Fibroblast of lung (primary cell): ENCODE measurements at regions not wholly inside any gene's neighbourhood (a gene's known extent, or its start where the extent isn't known, plus 50 kb on each side); places are given as distances from the start of the nearest gene placed in this dataset.

ENCODE experiments used
- DNase-seq, 2 donors: peaks; one replicate each; pipeline versions ENCODE4 v3.0.0 to v3.0.0-alpha.2; 2010; ENCODE audit warnings: low read depth in 2 of 2
- H2AFZ ChIP-seq: 2 replicates; pipeline ENCODE4 v1.5.1; 2012; ENCODE audit warnings: low read length, control low read depth, inconsistent platforms
- H3K27ac ChIP-seq: 2 replicates; pipeline ENCODE4 v1.5.1; 2011; ENCODE audit warnings: low read length, control low read depth; ENCODE audit not compliant: insufficient read depth
- H3K27me3 ChIP-seq: 2 replicates; pipeline ENCODE4 v1.5.1; 2011; ENCODE audit warnings: mild to moderate bottlenecking, low read length; ENCODE audit not compliant: control insufficient read depth, insufficient read depth
- H3K36me3 ChIP-seq: 2 replicates; pipeline ENCODE4 v1.5.1; 2011; ENCODE audit warnings: low read length; ENCODE audit not compliant: control insufficient read depth, insufficient read depth
- H3K4me1 ChIP-seq: 2 replicates; pipeline ENCODE4 v1.5.1; 2011; ENCODE audit warnings: low read length; ENCODE audit not compliant: control insufficient read depth, insufficient read depth; ENCODE audit errors: extremely low read depth
- H3K4me2 ChIP-seq: 2 replicates; pipeline ENCODE4 v1.5.1; 2011; ENCODE audit warnings: low read length, control low read depth; ENCODE audit not compliant: insufficient read depth; ENCODE audit errors: extremely low read depth
- H3K4me3 ChIP-seq, 4 experiments: fragments of 200-600 bp in 1 of 4; sonication (generic) in 1 of 4; replicated peaks in 1 of 4; 2 replicates each; pipeline ENCODE4 v1.5.1; 2011 to 2016; ENCODE audit warnings: low read length in 4 of 4, low read depth in 3 of 4, mild to moderate bottlenecking in 3 of 4, control low read depth in 2 of 4, inconsistent platforms in 1 of 4, mixed read lengths in 1 of 4; ENCODE audit not compliant: insufficient read depth in 1 of 4; ENCODE audit errors: control extremely low read depth in 1 of 4
- H3K79me2 ChIP-seq: 2 replicates; pipeline ENCODE4 v1.5.1; 2012; ENCODE audit warnings: mild to moderate bottlenecking, low read length, inconsistent platforms; ENCODE audit not compliant: control insufficient read depth, insufficient read depth
- H3K9ac ChIP-seq: 2 replicates; pipeline ENCODE4 v1.5.1; 2011; ENCODE audit warnings: mild to moderate bottlenecking, low read length, control low read depth; ENCODE audit not compliant: insufficient read depth
- H3K9me3 ChIP-seq: 2 replicates; pipeline ENCODE4 v1.5.1; 2012; ENCODE audit warnings: low read depth, low read length; ENCODE audit not compliant: control insufficient read depth, insufficient read depth
- H4K20me1 ChIP-seq: 2 replicates; pipeline ENCODE4 v1.5.1; 2011; ENCODE audit warnings: low read length; ENCODE audit not compliant: control insufficient read depth, insufficient read depth; ENCODE audit errors: extremely low read depth
- CTCF ChIP-seq, 2 donors: IDR thresholded peaks in 1 of 2; conservative IDR thresholded peaks in 1 of 2; 1 replicate in 1 of 2; 2 replicates in 1 of 2; pipeline ENCODE4 v1.5.1; 2011 to 2012; ENCODE audit warnings: low read length in 2 of 2, control low read depth in 1 of 2, inconsistent platforms in 1 of 2, low read depth in 1 of 2, mild to moderate bottlenecking in 1 of 2
- EZH2 ChIP-seq: IDR thresholded peaks from 2 replicates; pipeline ENCODE4 v1.5.1; 2012; ENCODE audit warnings: low read length, control low read depth, mild to moderate bottlenecking; ENCODE audit errors: missing control alignments

GRCh38 chr14:49019467-49020115 is 566.6 kb downstream of the RPS29 start:
- DNase-seq, result no peak
- H4K20me1 ChIP-seq, result no peaks in the 10 kb centered on the region
- H3K27me3 ChIP-seq, result no peaks in the 10 kb centered on the region
- H3K4me1 ChIP-seq, result no peaks in the 10 kb centered on the region
- H3K36me3 ChIP-seq, result no peaks in the 10 kb centered on the region
- H3K4me3 ChIP-seq, result no peak overlapping the region
- no peaks in the 10 kb centered on the region for H3K79me2 ChIP-seq
- no peak overlapping the region for H2AFZ ChIP-seq
- no peak overlapping the region for H3K4me2 ChIP-seq
- H3K9me3 ChIP-seq, result no peaks in the 10 kb centered on the region
- no peak overlapping the region for H3K9ac ChIP-seq
- no peak overlapping the region for H3K27ac ChIP-seq
- TF ChIP-seq CTCF (conservative IDR thresholded peaks at IDR 0.05 in 1 of 2, IDR thresholded peaks at IDR 0.05 in 1 of 2; ENCODE audit: low read depth in 1 of 2, low read length in 2 of 2), result no peak
- TF ChIP-seq EZH2, result no peak

- Histone ChIP-seq H3K27me3 (no peaks in the 10 kb centered on the region), H4K20me1 (no peaks in the 10 kb centered on the region), H3K4me2 (no peak overlapping the region), H3K79me2 (no peaks in the 10 kb centered on the region), H3K9ac (no peak overlapping the region), H3K4me1 (no peaks in the 10 kb centered on the region), H3K9me3 (no peaks in the 10 kb centered on the region), H3K27ac (no peak overlapping the region), H2AFZ (no peak overlapping the region), H3K36me3 (no peaks in the 10 kb centered on the region), H3K4me3 (no peak overlapping the region)
- no peak for TF ChIP-seq CTCF (conservative IDR thresholded peaks at IDR 0.05 in 1 of 2, IDR thresholded peaks at IDR 0.05 in 1 of 2; ENCODE audit: low read depth in 1 of 2, low read length in 2 of 2)
- TF ChIP-seq EZH2, result no peak
- no peak for DNase-seq
These were observed 568.7 kb downstream of the RPS29 start for GRCh38 chr14:49017447-49017846.

- no peaks in the 10 kb centered on the region for H3K4me1 ChIP-seq
- no peaks in the 10 kb centered on the region for H3K79me2 ChIP-seq
- no peak overlapping the region for H3K27ac ChIP-seq
- no peak overlapping the region for H3K4me2 ChIP-seq
- H3K9me3 ChIP-seq, result no peaks in the 10 kb centered on the region
- H2AFZ ChIP-seq, result no peak overlapping the region
- no peak overlapping the region for H3K4me3 ChIP-seq
- TF ChIP-seq EZH2 (no peak), CTCF (conservative IDR thresholded peaks at IDR 0.05 in 1 of 2, IDR thresholded peaks at IDR 0.05 in 1 of 2; ENCODE audit: low read depth in 1 of 2, low read length in 2 of 2) (no peak)
- DNase-seq, result no peak
- no peaks in the 10 kb centered on the region for H3K27me3 ChIP-seq
- H3K36me3 ChIP-seq, result no peaks in the 10 kb centered on the region
- no peak overlapping the region for H3K9ac ChIP-seq
- no peaks in the 10 kb centered on the region for H4K20me1 ChIP-seq
These were observed 569.8 kb downstream of the RPS29 start for GRCh38 chr14:49016381-49016780.
